ENCODE measurements at regions not wholly inside any gene's neighbourhood (a gene's known extent, or its start where the extent isn't known, plus 50 kb on each side); places are given as distances from the start of the nearest gene placed in this dataset.

- no peak overlapping the region for H3K9ac ChIP-seq (ENCODE audit: low read length)
- H3K4me1 ChIP-seq (ENCODE audit: control insufficient read depth in 1 of 2, insufficient read depth in 2 of 2, low read length in 2 of 2), result peaks cover 17% of the 10 kb centered on the region in 2 experiments
- ChIA-PET POLR2A (interaction anchor here (1.8 kb wide), 1 partner anchor 78 kb away, joined by 8 read pairs; no protein-coding TSS in a partner anchor), RAD21 (ENCODE audit: low non-redundant PET in 1 of 2, low total read pairs in 2 of 2, uncharacterized antibody in 2 of 2, unreplicated experiment in 2 of 2) (no interaction called here), CTCF (no interaction called here)
- intact Hi-C loops (cut with micrococcal nuclease), result loop anchor here (5.0 to 10.0 kb wide), 2 partner anchors 283 to 631 kb away; partner anchors contain the start of genes CYB5RL and MRPL37
- ATAC-seq (no peak), DNase-seq (ENCODE audit: low read depth, low spot score) (no peak)
- no peak overlapping the region for H3K4me2 ChIP-seq (ENCODE audit: low read length)
- no peaks in the 10 kb centered on the region for H3K79me2 ChIP-seq (ENCODE audit: insufficient read depth, low read length)
- no peak for TF ChIP-seq YY1 (IDR thresholded peaks at IDR 0.05; ENCODE audit: extremely low read depth, insufficient replicate concordance, low read depth, low read length)
- no peak for TF ChIP-seq TCF7L2 (IDR thresholded peaks at IDR 0.05; ENCODE audit: borderline replicate concordance, extremely low read depth, insufficient read depth, insufficient read length)
- no peak for TF ChIP-seq JUND (IDR thresholded peaks at IDR 0.05)
- TF ChIP-seq ZBTB33 (IDR thresholded peaks at IDR 0.05; ENCODE audit: extremely low read depth, insufficient replicate concordance, low read length), result no peak
- TF ChIP-seq ELF1 (IDR thresholded peaks at IDR 0.05; ENCODE audit: borderline replicate concordance, low read depth), result no peak
- no peak for TF ChIP-seq CTCF (IDR thresholded peaks at IDR 0.05 in 2 of 3, conservative IDR thresholded peaks at IDR 0.05 in 1 of 3; ENCODE audit: borderline replicate concordance in 1 of 3, insufficient read depth in 1 of 3, low read depth in 2 of 3, low read length in 2 of 3)
- no peak for TF ChIP-seq CBX3 (IDR thresholded peaks at IDR 0.05; ENCODE audit: low read depth)
- TF ChIP-seq EGR1 (IDR thresholded peaks at IDR 0.05; ENCODE audit: low read depth), result no peak
- no peak for TF ChIP-seq SRF (IDR thresholded peaks at IDR 0.05; ENCODE audit: low read depth)
- TF ChIP-seq REST (IDR thresholded peaks at IDR 0.05; ENCODE audit: low read depth), result no peak
- TF ChIP-seq EZH2 (IDR thresholded peaks at IDR 0.05), result no peak
- TF ChIP-seq SP1 (IDR thresholded peaks at IDR 0.05; ENCODE audit: low read depth), result no peak
- TF ChIP-seq RAD21 (IDR thresholded peaks at IDR 0.05; ENCODE audit: low read depth), result no peak
- TF ChIP-seq SIN3A (IDR thresholded peaks at IDR 0.05; ENCODE audit: low read depth), result no peak
- H3K9me3 ChIP-seq (ENCODE audit: control insufficient read depth in 1 of 2, insufficient read depth in 1 of 2, low read depth in 1 of 2, low read length in 2 of 2), result no peaks in the 10 kb centered on the region
- no peaks in the 10 kb centered on the region for H3K27me3 ChIP-seq (ENCODE audit: insufficient read depth, low read length)
- BruUV-seq (replicated peaks), result no TSS peak
- no peaks in the 10 kb centered on the region for H4K20me1 ChIP-seq (ENCODE audit: insufficient read depth)
- H3K4me3 ChIP-seq (replicated peaks in 1 of 2; ENCODE audit: low read depth in 1 of 2, low read length in 2 of 2), result no peak overlapping the region
- no peak overlapping the region for H2AFZ ChIP-seq (ENCODE audit: low read depth, low read length, poor library complexity, severe bottlenecking)
- no peaks in the 10 kb centered on the region for H3K36me3 ChIP-seq (ENCODE audit: control insufficient read depth in 1 of 2, insufficient read depth in 2 of 2, low read length in 2 of 2)
- no peaks in the 10 kb centered on the region for H3K9me2 ChIP-seq (ENCODE audit: insufficient read depth)
- H3K27ac ChIP-seq (ENCODE audit: low read depth, low read length), result no peak overlapping the region
These were observed 62.6 kb upstream of the ACOT11 start for GRCh38 chr1:54485416-54485815.
